SK-N-SH treated with all-trans-retinoic acid at 6 μM for 48 hours (cell line): ENCODE measurements at regions not wholly inside any gene's neighbourhood (a gene's known extent, or its start where the extent isn't known, plus 50 kb on each side); places are given as distances from the start of the nearest gene placed in this dataset.

Experiments
- ATAC-seq: fragments of 200-7000 bp; cut with Tn5 transposase; 3 replicates; pipeline ENCODE4 v1.9.1; 2020; ENCODE audit warnings: mild to moderate bottlenecking, moderate library complexity
- ARNTL ChIP-seq: fragments of 450-650 bp; formaldehyde crosslinking; IDR thresholded peaks from 2 replicates; pipeline ENCODE4 v1.5.0; 2020; ENCODE audit warnings: low read depth, mild to moderate bottlenecking, moderate library complexity, borderline replicate concordance
- BACH2 ChIP-seq: fragments of 250-450 bp; sonication (Bioruptor Pico); IDR thresholded peaks from 2 replicates; pipeline ENCODE4 v1.9.0; 2021; ENCODE audit warnings: mild to moderate bottlenecking, borderline replicate concordance
- CREB5 ChIP-seq: fragments of 250-450 bp; sonication (Bioruptor Pico); IDR thresholded peaks from 2 replicates; pipeline ENCODE4 v1.5.1; 2020; ENCODE audit warnings: low read depth, mild to moderate bottlenecking, moderate library complexity
- CSDC2 ChIP-seq: fragments of 250-450 bp; sonication (Bioruptor Pico); IDR thresholded peaks from 2 replicates; pipeline ENCODE4 v1.5.0; 2020; ENCODE audit warnings: mild to moderate bottlenecking, moderate library complexity
- ESRRG ChIP-seq: fragments of 250-450 bp; sonication (Bioruptor Pico); IDR thresholded peaks from 2 replicates; pipeline ENCODE4 v1.6.1; 2021; ENCODE audit warnings: mild to moderate bottlenecking
- GLIS3 ChIP-seq: fragments of 250-450 bp; sonication (Bioruptor Pico); IDR thresholded peaks from 2 replicates; pipeline ENCODE4 v1.5.0; 2020; ENCODE audit warnings: mild to moderate bottlenecking, moderate library complexity
- ISL1 ChIP-seq: fragments of 250-450 bp; sonication (Bioruptor Pico); IDR thresholded peaks from 2 replicates; pipeline ENCODE4 v2.1.2; 2022; ENCODE audit warnings: mild to moderate bottlenecking, moderate library complexity
- OSR1 ChIP-seq: fragments of 250-450 bp; sonication (Bioruptor Pico); IDR thresholded peaks from 2 replicates; pipeline ENCODE4 v1.8.0; 2022; ENCODE audit warnings: moderate library complexity, mild to moderate bottlenecking, inconsistent platforms
- PATZ1 ChIP-seq: fragments of 250-450 bp; sonication (Bioruptor Pico); IDR thresholded peaks from 2 replicates; pipeline ENCODE4 v1.8.0; 2020; ENCODE audit warnings: mild to moderate bottlenecking, moderate library complexity, borderline replicate concordance
- PPARA ChIP-seq: fragments of 250-450 bp; sonication (Bioruptor Pico); IDR thresholded peaks from 2 replicates; pipeline ENCODE4 v1.5.0; 2020; ENCODE audit warnings: mild to moderate bottlenecking, borderline replicate concordance
- TCF4 ChIP-seq: fragments of 250-450 bp; sonication (Bioruptor Pico); IDR thresholded peaks from 2 replicates; pipeline ENCODE4 v1.8.0; 2021; ENCODE audit warnings: mild to moderate bottlenecking, moderate library complexity, borderline replicate concordance
- TOX ChIP-seq: fragments of 250-450 bp; sonication (Bioruptor Pico); IDR thresholded peaks from 2 replicates; pipeline ENCODE4 v1.8.0; 2021; ENCODE audit warnings: mild to moderate bottlenecking, moderate library complexity, borderline replicate concordance
- TSHZ2 ChIP-seq: fragments of 250-450 bp; sonication (Bioruptor Pico); IDR thresholded peaks from 2 replicates; pipeline ENCODE4 v1.5.0; 2020; ENCODE audit warnings: mild to moderate bottlenecking, moderate library complexity
- ZC3H10 ChIP-seq: fragments of 250-450 bp; sonication (Bioruptor Pico); IDR thresholded peaks from 2 replicates; pipeline ENCODE4 v1.5.1; 2021; ENCODE audit warnings: mild to moderate bottlenecking, moderate library complexity
- ZFP3 ChIP-seq: fragments of 250-450 bp; sonication (Bioruptor Pico); IDR thresholded peaks from 2 replicates; pipeline ENCODE4 v1.5.0; 2020; ENCODE audit warnings: mild to moderate bottlenecking, moderate library complexity
- ZFP30 ChIP-seq: fragments of 450-650 bp; formaldehyde crosslinking; IDR thresholded peaks from 2 replicates; pipeline ENCODE4 v1.5.0; 2022; ENCODE audit warnings: mild to moderate bottlenecking, moderate library complexity
- ZNF565 ChIP-seq: fragments of 450-650 bp; formaldehyde crosslinking; conservative IDR thresholded peaks from 2 replicates; pipeline ENCODE4 v1.5.0; 2020; ENCODE audit warnings: low read depth, mild to moderate bottlenecking, moderate library complexity
- ZNF70 ChIP-seq: fragments of 450-650 bp; formaldehyde crosslinking; IDR thresholded peaks from 2 replicates; pipeline ENCODE4 v1.5.0; 2020; ENCODE audit warnings: mild to moderate bottlenecking, moderate library complexity
- ZNF8 ChIP-seq: fragments of 450-650 bp; formaldehyde crosslinking; IDR thresholded peaks from 2 replicates; pipeline ENCODE4 v1.5.0; 2020; ENCODE audit warnings: mild to moderate bottlenecking, moderate library complexity

DNA sequence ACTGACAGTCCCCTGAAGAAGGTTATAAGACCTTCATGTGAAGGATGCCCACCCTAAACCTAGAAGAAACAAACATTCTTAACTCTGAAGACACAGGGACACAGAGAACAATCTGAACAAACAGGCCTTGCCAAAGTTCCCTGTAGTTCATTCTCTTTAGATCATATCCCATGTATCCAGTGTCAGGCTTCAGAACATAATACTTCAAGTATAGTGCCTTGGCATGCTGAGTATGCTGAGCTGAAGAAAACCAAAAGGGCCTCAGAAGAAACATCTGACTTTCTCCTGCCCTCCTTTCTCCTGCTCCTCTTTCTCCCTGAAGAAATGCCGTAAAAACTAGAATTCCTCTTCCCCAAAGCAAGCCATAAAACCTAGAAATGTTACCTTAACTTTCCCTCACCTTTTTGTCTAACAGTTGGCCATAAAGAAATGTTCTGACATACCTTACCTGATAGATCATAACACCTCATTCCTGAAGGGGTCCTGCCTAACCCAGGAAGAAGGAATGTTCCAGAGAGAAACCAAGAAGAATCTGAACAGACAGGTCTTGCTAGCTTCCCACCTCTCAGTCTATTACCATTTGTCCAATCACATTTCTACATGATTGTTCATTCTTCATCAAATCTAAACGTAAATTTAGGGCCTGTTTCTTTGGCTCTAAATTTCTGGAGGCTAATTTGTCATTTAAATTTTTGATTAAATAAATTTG lies 160.1 kb upstream of the ZC3H15 start:
- TF ChIP-seq TOX (no peak), ARNTL (CRISPR knock-in tag) (no peak), ZNF565 (CRISPR knock-in tag) (no peak), ISL1 (no peak), OSR1 (CRISPR knock-in tag) (no peak), GLIS3 (CRISPR knock-in tag) (no peak), ZFP3 (no peak), CSDC2 (CRISPR knock-in tag) (no peak), ESRRG (CRISPR knock-in tag) (no peak), PATZ1 (CRISPR knock-in tag) (no peak), TSHZ2 (CRISPR knock-in tag) (no peak), ZNF70 (CRISPR knock-in tag) (no peak), ZFP30 (no peak)
- ATAC-seq = no peak

GRCh38 chr2:186327251-186327868 lies 158.7 kb upstream of the ZC3H15 start:
- ATAC-seq = no peak

GRCh38 chr2:186328838-186329237 lies 157.2 kb upstream of the ZC3H15 start:
- TF ChIP-seq TCF4 (CRISPR knock-in tag) (peak; percentile 94), GLIS3 (CRISPR knock-in tag) (no peak)
- ATAC-seq = peak; percentile 64; the same call in 2 of the 3 replicates

More at GRCh38 chr2:186327251-186327868, 158.7 kb upstream of the ZC3H15 start:
- no peak for TF ChIP-seq ZC3H10 (CRISPR knock-in tag)
- TF ChIP-seq BACH2 (CRISPR knock-in tag) = no peak
- TF ChIP-seq PPARA (CRISPR knock-in tag) = no peak
- no peak for TF ChIP-seq ESRRG (CRISPR knock-in tag)
- no peak for TF ChIP-seq ZNF70 (CRISPR knock-in tag)
- TF ChIP-seq ZNF8 (CRISPR knock-in tag) = no peak
- TF ChIP-seq ISL1 = no peak
- no peak for TF ChIP-seq PATZ1 (CRISPR knock-in tag)
- TF ChIP-seq ZNF565 (CRISPR knock-in tag) = no peak
- no peak for TF ChIP-seq ZFP30

DNA sequence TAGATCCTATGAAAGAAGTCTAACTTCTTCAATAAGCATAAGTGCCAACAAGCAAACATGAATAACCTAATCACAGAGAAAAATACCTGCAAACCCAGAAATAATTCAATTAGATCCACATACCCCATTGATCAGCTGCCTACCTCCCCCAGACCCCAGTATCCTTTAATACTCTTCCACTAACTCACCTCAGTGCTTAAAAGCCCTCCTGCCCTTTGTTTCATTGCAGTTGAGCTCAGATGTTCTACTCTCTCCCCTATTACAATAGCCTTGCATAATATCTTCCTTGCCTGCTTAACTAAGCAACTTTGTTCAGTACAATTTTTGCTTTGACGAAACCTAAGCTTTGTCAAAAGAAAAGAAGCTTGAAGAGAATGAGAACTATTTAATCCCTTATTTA lies 156.0 kb upstream of the ZC3H15 start:
- TF ChIP-seq CREB5 (CRISPR knock-in tag) = no peak
- no peak for TF ChIP-seq ZNF70 (CRISPR knock-in tag)
- TF ChIP-seq GLIS3 (CRISPR knock-in tag) = no peak
- TF ChIP-seq PPARA (CRISPR knock-in tag) = no peak
- no peak for TF ChIP-seq ZC3H10 (CRISPR knock-in tag)
- TF ChIP-seq ESRRG (CRISPR knock-in tag) = no peak
- no peak for TF ChIP-seq TSHZ2 (CRISPR knock-in tag)

More for the DNA sequence above, 156.0 kb upstream of the ZC3H15 start:
- no peak for ATAC-seq
